Endothelial cell of umbilical vein (primary cell): ENCODE measurements at regions not wholly inside any gene's neighbourhood (a gene's known extent, or its start where the extent isn't known, plus 50 kb on each side); places are given as distances from the start of the nearest gene placed in this dataset.

Experiments used
- BruUV-seq: library from RNA; stranded (reverse); fragments of 400-500 nt; replicated peaks from 2 replicates; lab custom pipeline; 2021; lab: Mats Ljungman, UMichigan
- CTCF ChIA-PET: fragments of 300-600, 350-600 bp; sonication (Branson Sonifier 250); formaldehyde crosslinking; loops from one replicate; lab custom pipeline; 2021; ENCODE audit warnings: antibody characterized with exemption, inconsistent platforms; lab: Charles Lee
- POLR2A ChIA-PET: fragments of 300-600, 350-600 bp; sonication (Branson Sonifier 250); formaldehyde crosslinking; loops from one replicate; lab custom pipeline; 2021; ENCODE audit warnings: antibody characterized with exemption, inconsistent platforms; lab: Charles Lee
- DNase-seq: peaks from one replicate; pipeline ENCODE4 v3.0.0-alpha.2; 2011; ENCODE audit warnings: low read depth, low spot score
- FAIRE-seq: peaks from 2 replicates; lab custom pipeline; 2011; peaks lifted over from hg19 to GRCh38; lab: Jason Lieb, UNC
- H2AFZ ChIP-seq: 2 replicates; pipeline ENCODE4 v1.6.0; 2012; ENCODE audit warnings: low read depth, low read length, control low read depth, inconsistent platforms
- H3K27ac ChIP-seq: 2 replicates; pipeline ENCODE4 v1.5.1; 2011; ENCODE audit warnings: low read depth, mild to moderate bottlenecking, control low read depth, low read length, moderate library complexity; ENCODE audit not compliant: insufficient read depth
- H3K27me3 ChIP-seq, 2 experiments: 2 replicates each; pipeline versions ENCODE4 v1.6.0 to v1.6.1; 2011; ENCODE audit warnings: low read length in 2 of 2, mixed read lengths in 1 of 2; ENCODE audit not compliant: control insufficient read depth in 2 of 2, insufficient read depth in 2 of 2
- H3K36me3 ChIP-seq, 2 experiments: 2 replicates in 1 of 2; 3 replicates in 1 of 2; pipeline ENCODE4 v1.5.1; 2011; ENCODE audit warnings: low read length in 2 of 2, mild to moderate bottlenecking in 1 of 2, moderate library complexity in 1 of 2; ENCODE audit not compliant: control insufficient read depth in 2 of 2, insufficient read depth in 2 of 2; ENCODE audit errors: extremely low read depth in 1 of 2
- H3K4me1 ChIP-seq: 3 replicates; pipeline ENCODE4 v1.5.1; 2011; ENCODE audit warnings: mild to moderate bottlenecking, low read length; ENCODE audit not compliant: control insufficient read depth, insufficient read depth; ENCODE audit errors: extremely low read depth
- H3K4me2 ChIP-seq: 2 replicates; pipeline ENCODE4 v1.6.1; 2011; ENCODE audit warnings: low read length, control low read depth, mixed read lengths; ENCODE audit not compliant: insufficient read depth
- H3K4me3 ChIP-seq, 3 experiments: fragments of 200-600 bp in 1 of 3; sonication (generic), shearing (Covaris generic) in 1 of 3; replicated peaks in 1 of 3; 2 replicates each; pipeline ENCODE4 v1.5.1; 2011 to 2016; ENCODE audit warnings: control low read depth in 3 of 3, low read length in 3 of 3, mild to moderate bottlenecking in 2 of 3, inconsistent platforms in 1 of 3, low read depth in 1 of 3, moderate library complexity in 1 of 3; ENCODE audit not compliant: insufficient read depth in 1 of 3
- H3K79me2 ChIP-seq: 2 replicates; pipeline ENCODE4 v1.6.0; 2012; ENCODE audit warnings: low read length, inconsistent platforms; ENCODE audit not compliant: control insufficient read depth, insufficient read depth
- H3K9ac ChIP-seq: replicated peaks from 2 replicates; pipeline ENCODE3; 2011; ENCODE audit warnings: low read length, control low read depth; ENCODE audit not compliant: insufficient read depth; ENCODE audit errors: extremely low read depth
- H3K9me1 ChIP-seq: replicated peaks from 3 replicates; pipeline ENCODE4 v1.6.0; 2011; ENCODE audit warnings: mild to moderate bottlenecking, low read length; ENCODE audit not compliant: control insufficient read depth, insufficient read depth; ENCODE audit errors: extremely low read depth
- H3K9me3 ChIP-seq: replicated peaks from 2 replicates; pipeline ENCODE4 v1.5.1; 2012; ENCODE audit warnings: low read length, inconsistent platforms; ENCODE audit not compliant: control insufficient read depth, insufficient read depth
- H4K20me1 ChIP-seq: replicated peaks from 2 replicates; pipeline ENCODE3; 2011; ENCODE audit warnings: mild to moderate bottlenecking, low read length; ENCODE audit not compliant: control insufficient read depth, insufficient read depth; ENCODE audit errors: extremely low read depth
- EZH2 ChIP-seq: IDR thresholded peaks from 2 replicates; pipeline ENCODE4 v1.6.1; 2012; ENCODE audit warnings: borderline replicate concordance, low read depth, mild to moderate bottlenecking, moderate library complexity, low read length, inconsistent platforms; ENCODE audit not compliant: severe bottlenecking
- FOS ChIP-seq: IDR thresholded peaks from 2 replicates; pipeline ENCODE4 v1.6.1; 2011; ENCODE audit warnings: mild to moderate bottlenecking, low read length, moderate library complexity, borderline replicate concordance; ENCODE audit not compliant: insufficient read depth
- JUN ChIP-seq: IDR thresholded peaks from 2 replicates; pipeline ENCODE4 v1.6.1; 2011; ENCODE audit warnings: borderline replicate concordance, low read depth; ENCODE audit not compliant: insufficient read length, insufficient read depth
- POLR2A ChIP-seq: IDR thresholded peaks from 2 replicates; pipeline ENCODE4 v1.6.1; 2012; ENCODE audit warnings: low read depth, mild to moderate bottlenecking, control low read depth, low read length
- POLR2AphosphoS5 ChIP-seq: IDR thresholded peaks from 2 replicates; pipeline ENCODE4 v1.6.1; 2012; ENCODE audit warnings: low read depth, mild to moderate bottlenecking, control low read depth, low read length, moderate library complexity; ENCODE audit not compliant: insufficient read depth
- dilution Hi-C: fragments of 300-500 bp; cut with MboI; formaldehyde crosslinking; loops from one replicate; pipeline ENCODE4 v1.15.0; 2019; ENCODE audit warnings: low sequenced_read_pairs; ENCODE audit not compliant: extremely low pct_ligation_motif_present
- intact Hi-C: fragments of 100-400 bp; cut with micrococcal nuclease; formaldehyde crosslinking; loops from one replicate; pipeline ENCODE4 v1.10.0; 2022
- TF ChIP-seq, protein P1 (sequence below): IDR thresholded peaks from 2 replicates; pipeline ENCODE4 v1.6.1; 2011; ENCODE audit not compliant: insufficient read depth, insufficient read length
- TF ChIP-seq, protein P2 (sequence below), 2 donors: IDR thresholded peaks; 1 replicate in 1 of 2; 2 replicates in 1 of 2; pipeline ENCODE4 v1.5.1; 2011; ENCODE audit warnings: low read length in 2 of 2, mild to moderate bottlenecking in 2 of 2, moderate library complexity in 2 of 2, control low read depth in 1 of 2, inconsistent platforms in 1 of 2, low read depth in 1 of 2; ENCODE audit not compliant: insufficient read depth in 1 of 2; ENCODE audit errors: extremely low read depth in 1 of 2

DNA sequence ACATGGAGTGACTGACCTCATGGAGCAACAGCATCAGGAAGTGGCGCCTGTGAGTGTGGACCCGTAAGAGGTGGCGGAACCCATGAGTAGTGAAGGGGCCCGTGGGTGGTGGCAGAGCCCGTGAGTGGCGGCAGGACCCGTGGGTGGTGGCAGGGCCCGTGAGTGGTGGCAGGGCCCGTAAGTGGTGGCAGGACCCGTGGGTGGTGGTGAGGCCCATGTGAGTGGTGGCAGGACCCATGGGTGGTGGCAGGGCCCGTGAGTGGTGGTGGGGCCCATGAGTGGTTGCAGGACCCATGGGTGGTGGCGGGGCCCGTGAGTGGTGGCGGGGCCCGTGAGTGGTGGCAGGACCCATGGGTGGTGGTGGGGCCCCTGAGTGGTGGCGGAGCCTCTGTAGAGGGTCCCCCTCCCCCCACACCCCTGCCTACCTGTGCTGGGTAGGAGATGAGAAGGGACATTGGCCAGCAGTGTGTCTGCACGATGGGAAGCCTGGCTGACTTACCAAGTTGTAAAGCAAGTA, 407.7 kb upstream of the SALL3 start:
- H3K4me3 ChIP-seq = no peak overlapping the region
- no peaks in the 10 kb centered on the region for H3K27me3 ChIP-seq
- POLR2A ChIA-PET = no interaction called here
- no peaks in the 10 kb centered on the region for H3K79me2 ChIP-seq
- no peak overlapping the region for H3K27ac ChIP-seq
- intact Hi-C loops = no loop called here
- BruUV-seq = no TSS peak
- no peak overlapping the region for H2AFZ ChIP-seq
- H3K36me3 ChIP-seq = no peaks in the 10 kb centered on the region
- FAIRE-seq = no peak
- TF ChIP-seq POLR2AphosphoS5 = no peak
- no peak for TF ChIP-seq EZH2
- TF ChIP-seq JUN = no peak
- H3K9me1 ChIP-seq = no peaks in the 10 kb centered on the region
- no peaks in the 10 kb centered on the region for H4K20me1 ChIP-seq
- CTCF ChIA-PET = no interaction called here
- H3K4me1 ChIP-seq = no peaks in the 10 kb centered on the region
- no peak overlapping the region for H3K4me2 ChIP-seq
- dilution Hi-C loops = no loop called here
- H3K9ac ChIP-seq = no peak overlapping the region
- H3K9me3 ChIP-seq = peaks cover 2% of the 10 kb centered on the region
- no peak for DNase-seq

DNA sequence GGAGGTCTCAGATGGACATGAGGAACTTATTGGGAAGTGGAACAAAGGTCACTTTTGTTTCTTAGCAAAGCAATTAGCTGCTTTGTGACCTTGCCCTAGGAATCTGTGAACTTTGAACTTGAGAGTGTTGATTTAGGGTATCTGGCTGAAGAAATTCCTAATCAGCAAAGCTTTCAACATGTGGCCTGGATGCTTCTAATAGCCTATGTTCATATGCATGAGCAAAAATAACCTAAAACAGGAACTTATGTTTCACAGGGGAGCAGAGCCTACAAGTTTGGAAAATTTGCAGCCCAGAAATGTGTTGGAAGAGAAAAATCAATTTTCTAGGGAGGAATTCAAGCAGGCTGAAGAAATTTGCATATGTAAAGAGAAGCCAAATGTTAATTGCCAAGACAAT, 405.8 kb upstream of the SALL3 start:
- no peaks in the 10 kb centered on the region for H3K9me1 ChIP-seq
- ChIA-PET CTCF (no interaction called here), POLR2A (no interaction called here)
- no peaks in the 10 kb centered on the region for H4K20me1 ChIP-seq
- H3K36me3 ChIP-seq = no peaks in the 10 kb centered on the region
- no TSS peak for BruUV-seq
- no peak overlapping the region for H3K4me3 ChIP-seq
- H2AFZ ChIP-seq = no peak overlapping the region
- H3K27ac ChIP-seq = no peak overlapping the region
- no peaks in the 10 kb centered on the region for H3K79me2 ChIP-seq
- no peak for FAIRE-seq
- dilution Hi-C loops = no loop called here
- no peaks in the 10 kb centered on the region for H3K27me3 ChIP-seq
- intact Hi-C loops = no loop called here
- no peak overlapping the region for H3K4me2 ChIP-seq
- TF ChIP-seq, protein P1, sequence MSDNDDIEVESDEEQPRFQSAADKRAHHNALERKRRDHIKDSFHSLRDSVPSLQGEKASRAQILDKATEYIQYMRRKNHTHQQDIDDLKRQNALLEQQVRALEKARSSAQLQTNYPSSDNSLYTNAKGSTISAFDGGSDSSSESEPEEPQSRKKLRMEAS = no peak
- TF ChIP-seq, protein P2, sequence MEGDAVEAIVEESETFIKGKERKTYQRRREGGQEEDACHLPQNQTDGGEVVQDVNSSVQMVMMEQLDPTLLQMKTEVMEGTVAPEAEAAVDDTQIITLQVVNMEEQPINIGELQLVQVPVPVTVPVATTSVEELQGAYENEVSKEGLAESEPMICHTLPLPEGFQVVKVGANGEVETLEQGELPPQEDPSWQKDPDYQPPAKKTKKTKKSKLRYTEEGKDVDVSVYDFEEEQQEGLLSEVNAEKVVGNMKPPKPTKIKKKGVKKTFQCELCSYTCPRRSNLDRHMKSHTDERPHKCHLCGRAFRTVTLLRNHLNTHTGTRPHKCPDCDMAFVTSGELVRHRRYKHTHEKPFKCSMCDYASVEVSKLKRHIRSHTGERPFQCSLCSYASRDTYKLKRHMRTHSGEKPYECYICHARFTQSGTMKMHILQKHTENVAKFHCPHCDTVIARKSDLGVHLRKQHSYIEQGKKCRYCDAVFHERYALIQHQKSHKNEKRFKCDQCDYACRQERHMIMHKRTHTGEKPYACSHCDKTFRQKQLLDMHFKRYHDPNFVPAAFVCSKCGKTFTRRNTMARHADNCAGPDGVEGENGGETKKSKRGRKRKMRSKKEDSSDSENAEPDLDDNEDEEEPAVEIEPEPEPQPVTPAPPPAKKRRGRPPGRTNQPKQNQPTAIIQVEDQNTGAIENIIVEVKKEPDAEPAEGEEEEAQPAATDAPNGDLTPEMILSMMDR (IDR thresholded peaks at IDR 0.05; ENCODE audit: extremely low read depth in 1 of 2, insufficient read depth in 1 of 2, low read depth in 1 of 2, low read length in 2 of 2) = no peak
- TF ChIP-seq POLR2A (no peak), FOS (no peak), POLR2AphosphoS5 (no peak), EZH2 (no peak)
- peaks cover 3% of the 10 kb centered on the region for H3K9me3 ChIP-seq
- DNase-seq = no peak
- H3K4me1 ChIP-seq = no peaks in the 10 kb centered on the region
- H3K9ac ChIP-seq = no peak overlapping the region
